Stimulated activated CD8-positive, alpha-beta memory T cell treated with anti-CD3 and anti-CD28 coated beads, Interleukin-7, amount 100 ng/mL, for 48 hours (primary cell): ENCODE measurements at regions not wholly inside any gene's neighbourhood (a gene's known extent, or its start where the extent isn't known, plus 50 kb on each side); places are given as distances from the start of the nearest gene placed in this dataset.

Experiments used
- DNase-seq, 2 donors: peaks; one replicate each; pipeline ENCODE4 v3.0.0-alpha.2; 2020; ENCODE audit warnings: low read depth in 1 of 2; ENCODE audit errors: extremely low read depth in 1 of 2

DNA sequence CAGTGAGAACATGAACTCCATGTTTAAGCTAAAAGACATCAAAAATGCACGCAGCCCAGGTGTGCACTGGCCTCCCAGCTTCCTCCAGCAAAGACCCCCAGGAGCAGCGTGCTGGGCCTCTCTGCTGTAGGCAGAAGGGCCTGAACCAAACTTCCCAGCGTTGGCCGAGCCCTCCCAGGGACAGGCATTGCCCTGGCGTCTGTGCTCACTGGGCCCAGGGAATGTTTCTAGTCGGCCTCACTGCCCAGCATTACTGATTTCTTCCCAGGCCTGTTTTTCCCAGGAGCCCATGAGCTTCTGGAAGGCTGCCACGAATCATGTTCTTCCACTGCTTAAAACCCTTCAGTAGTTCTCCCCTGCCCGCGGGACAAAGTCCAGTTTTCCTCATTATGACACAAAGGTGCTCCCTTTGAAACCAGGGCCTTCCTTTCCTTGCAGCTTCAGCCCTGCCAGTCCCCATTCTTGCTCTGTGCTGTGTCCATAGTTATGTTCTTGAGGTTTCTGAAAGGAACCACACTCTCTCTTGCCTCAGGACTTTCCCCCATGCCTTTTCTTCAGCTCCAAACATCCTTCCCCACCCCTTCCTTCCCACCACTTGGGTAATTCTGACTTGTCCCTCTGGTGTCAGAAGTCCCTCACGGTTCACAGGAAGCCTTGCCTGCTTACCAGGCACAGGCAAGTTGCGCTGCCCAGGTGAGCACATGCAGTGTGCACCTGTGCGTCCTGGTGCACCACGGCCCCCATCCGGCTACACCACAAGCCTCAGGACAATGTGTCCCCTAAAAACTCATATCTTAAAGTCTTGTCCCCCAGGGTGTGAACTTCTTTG is 93.4 kb upstream of the ENPP6 start:
- no peak for DNase-seq

DNA sequence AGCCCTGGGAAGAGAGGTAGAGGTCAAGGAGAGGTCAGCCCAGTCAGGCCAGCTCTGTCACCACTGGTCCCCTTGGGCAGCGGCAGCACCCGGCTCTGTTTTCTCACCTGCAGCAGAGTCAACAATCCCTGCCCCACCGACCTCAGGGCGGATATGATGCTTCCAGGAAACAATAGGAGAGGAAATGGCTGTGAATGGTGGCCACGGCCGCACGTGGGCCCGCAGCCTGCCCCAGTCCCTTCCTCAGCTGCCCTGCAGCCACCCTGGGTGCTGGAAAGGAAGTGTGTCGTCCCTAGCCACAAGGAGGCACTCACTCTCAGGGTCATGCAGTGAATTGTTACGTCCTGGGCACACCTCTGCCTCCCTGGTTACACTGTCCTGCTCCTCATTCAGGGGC is 92.5 kb upstream of the ENPP6 start:
- peak; percentile 37 to 46 for DNase-seq

DNA sequence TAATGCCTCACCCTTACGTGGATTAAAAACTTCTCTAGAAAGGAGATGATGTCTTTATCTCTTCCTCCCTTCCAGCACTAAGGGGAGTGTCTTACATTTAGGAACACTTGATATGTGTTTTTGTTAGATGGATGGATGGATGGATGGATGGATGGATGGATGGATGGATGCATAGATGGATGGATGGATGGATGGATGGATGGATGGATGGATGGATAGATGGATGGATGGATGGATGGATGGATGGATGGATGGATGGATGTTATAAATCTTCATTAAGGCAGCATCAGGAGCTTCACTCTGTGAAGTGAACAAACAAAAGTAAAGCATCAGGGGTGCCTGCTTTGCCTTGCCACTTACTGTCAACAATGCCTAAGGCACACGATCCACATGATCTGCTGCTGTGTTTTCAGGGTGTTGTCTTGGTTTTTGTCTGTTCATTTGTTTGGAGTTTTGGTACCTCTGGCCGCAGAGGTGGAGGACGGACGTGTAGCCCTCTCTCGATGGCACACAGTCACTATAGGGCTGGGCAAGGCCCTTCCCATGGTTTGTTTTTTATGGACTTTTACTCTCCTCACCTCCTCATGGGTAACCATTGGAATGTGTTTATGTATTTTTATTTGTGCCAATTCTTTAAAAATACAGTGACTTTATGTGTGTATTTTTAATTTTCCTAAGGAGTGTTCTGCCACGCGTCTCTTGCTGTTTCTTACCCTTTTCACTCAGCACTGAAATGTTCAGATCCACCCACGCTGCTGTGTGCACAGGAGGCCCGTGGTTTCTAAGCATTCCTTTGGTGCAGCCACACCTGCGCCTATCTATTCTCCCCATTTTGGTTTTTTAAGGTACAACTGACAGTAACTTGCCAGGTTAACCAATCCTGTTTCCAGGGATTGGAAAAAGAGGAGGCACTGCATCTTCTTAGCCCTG is 91.8 kb upstream of the ENPP6 start:
- DNase-seq: peak in 1 of 2 donors; percentile 47

DNA sequence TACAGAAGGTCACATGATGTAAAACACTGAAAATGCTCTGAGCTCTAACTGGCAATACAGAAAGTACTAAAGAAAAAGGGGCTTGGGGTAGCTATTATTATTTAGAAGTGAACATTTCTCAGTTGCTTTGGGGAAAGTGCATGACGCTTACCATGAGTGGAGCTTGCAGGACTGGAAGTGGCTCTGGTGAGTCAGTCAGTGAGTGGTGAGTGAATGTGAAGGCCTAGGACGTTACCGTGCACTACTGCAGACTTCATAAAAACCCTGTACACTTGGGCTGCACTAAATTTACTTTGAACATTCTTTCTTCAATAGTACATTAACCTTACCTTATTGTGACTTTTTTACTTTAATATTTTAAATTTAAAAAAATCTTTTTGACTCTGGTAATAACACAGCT is 89.3 kb upstream of the ENPP6 start:
- no peak for DNase-seq

DNA sequence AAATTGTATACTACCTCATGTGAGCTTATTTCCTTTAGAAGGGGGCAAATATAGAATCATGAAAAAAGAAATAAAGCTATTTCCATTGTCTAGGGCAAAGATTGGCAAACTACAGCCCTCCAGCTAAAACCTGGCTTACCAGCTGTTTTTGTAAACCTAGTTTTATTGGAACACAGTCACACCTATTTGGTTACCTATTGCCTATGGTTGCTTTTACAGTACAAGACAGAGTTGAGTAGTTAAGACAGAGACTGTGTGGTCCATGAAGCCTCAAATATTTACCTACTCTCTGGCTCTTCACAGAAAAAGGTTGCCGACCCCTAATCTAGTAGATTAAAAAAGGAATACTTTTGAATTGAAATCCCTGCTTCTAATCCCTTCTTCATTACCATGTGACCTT is 88.8 kb upstream of the ENPP6 start:
- DNase-seq: no peak

DNA sequence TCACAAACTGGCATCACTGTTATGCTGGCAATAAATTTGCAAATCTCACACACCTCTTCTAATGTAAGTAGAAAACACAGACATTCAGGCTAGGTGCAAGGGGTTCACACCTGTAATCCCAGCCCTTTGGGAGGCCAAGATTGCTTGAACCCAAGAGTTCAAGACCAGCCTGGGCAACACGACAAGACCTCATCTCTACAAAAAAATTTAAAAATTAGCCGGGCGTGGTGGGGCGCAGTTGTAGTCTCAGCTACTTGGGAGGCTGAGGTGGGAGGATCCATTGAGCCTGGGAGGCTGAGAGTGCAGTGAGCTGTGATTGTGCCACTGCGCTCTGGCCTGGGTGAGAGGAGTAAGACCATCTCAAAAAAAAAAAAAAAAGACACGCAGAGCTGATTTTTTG is 83.1 kb upstream of the ENPP6 start:
- no peak for DNase-seq

DNA sequence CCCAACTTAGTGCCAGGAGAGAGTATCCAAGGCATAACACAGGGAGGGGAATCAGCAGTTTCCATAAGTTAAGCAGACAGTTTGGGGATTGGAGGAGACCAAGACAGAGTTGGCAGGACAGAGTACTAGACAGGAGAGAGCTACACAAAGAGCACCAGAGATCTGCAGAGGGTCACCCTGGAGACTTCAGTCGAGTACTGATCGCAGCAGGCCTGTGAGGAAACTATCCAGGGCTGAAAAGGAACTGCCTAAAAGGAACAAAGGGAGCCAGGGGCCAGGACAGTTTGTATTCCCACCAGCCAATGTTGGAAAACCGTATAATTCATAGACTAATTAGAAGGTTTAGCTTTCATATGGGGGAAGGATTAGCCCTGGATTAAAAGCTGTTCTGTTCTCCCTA is 80.6 kb upstream of the ENPP6 start:
- no peak for DNase-seq

DNA sequence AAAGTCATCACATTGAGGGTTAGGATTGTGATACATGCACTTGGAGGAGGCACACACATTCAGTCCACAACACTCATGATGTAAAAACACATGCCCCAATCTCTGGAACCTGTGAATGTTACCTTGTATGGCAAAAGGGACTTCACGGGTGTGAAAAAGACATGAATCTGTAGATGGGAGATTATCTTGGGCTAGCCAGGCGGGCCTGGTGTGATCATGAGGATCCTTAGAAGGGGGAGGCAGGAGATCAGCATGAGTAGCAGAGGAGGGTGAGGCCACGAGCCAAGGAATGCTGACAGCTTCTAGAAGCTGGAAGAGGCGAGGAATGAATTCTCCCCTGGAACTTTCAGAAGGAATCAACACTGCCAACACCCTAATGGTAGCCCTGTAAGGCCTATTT is 77.5 kb upstream of the ENPP6 start:
- DNase-seq: no peak

DNA sequence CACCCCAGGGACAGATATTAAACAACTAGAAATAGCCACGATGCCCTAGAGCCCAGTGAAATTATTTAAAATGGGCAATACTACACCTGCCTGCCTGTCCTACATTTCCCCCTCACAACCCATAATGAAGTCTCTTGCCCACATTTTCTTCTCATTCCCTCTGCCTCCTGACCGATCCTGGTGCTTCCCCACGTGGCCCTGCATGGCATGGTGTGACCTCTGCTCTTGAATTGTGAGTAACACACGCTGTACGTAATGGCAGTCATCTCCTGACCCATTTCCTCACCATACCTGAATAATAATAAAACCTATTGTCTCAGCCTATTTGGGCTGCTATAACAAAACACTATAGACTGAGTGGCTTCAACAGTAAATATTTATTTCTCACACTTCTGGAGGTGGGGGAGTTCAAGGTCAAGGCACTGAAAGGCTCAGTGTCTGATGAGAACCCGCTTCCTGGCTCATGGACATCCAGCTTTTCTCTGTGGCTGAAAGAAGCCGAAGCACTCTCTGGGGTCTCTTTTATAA is 77.0 kb upstream of the ENPP6 start:
- DNase-seq: no peak

DNA sequence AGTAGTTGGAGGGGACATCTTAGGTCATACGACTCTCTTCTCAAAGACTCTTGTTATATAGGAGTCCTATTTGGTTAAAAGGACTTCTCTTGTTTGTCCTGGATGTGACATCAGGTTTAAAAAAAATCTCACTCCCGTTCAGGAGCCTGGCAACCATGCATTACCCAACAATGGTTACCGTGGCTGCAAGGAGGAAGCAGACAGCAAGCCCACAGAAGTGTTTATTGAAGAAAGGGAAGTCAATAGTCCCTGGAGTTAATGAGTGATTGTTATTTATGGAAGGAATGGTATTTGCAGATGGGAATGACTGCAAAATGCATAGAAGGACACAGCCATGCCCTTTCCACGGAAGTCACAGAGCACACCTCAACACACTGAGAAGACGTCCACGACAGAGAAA is 75.9 kb upstream of the ENPP6 start:
- no peak for DNase-seq

DNA sequence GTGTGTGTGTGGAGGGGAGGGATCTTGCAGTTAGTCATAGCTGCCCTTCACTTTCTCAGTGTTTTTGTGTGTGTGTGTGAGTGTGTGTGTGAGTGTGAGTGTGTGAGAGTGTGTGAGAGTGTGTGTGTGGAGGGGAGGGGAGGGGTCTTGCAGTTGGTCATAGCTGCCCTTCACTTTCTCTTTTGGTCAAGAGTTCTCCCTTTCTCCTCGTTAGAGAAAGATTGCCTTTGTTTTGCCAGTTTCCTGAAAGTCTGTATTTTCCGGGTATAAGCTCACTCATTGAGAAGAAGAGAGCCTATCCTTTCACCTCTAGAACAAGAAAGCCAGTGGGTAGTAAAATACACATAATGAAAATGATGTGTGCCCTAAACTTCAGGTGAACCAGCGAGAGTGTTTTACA is 75.2 kb upstream of the ENPP6 start:
- no peak for DNase-seq

DNA sequence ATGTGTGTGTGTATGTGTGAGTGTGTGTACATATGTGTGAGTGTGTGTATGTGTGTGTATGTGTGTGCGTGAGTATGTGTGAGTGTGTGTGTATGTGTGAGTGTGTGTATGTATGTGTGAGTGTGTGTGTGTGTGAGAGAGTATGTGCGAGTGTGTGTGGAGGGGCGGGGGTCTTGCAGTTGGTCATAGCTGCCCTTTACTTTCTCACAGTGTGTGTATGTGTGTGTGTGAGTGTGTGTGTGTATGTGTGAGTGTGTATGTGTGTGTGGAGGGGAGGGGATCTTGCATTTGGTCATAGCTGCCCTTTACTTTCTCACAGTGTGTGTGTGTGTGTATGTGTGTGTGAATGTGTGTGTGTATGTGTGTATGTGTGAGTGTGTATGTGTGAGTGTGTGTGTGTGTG is 74.8 kb upstream of the ENPP6 start:
- DNase-seq: no peak

DNA sequence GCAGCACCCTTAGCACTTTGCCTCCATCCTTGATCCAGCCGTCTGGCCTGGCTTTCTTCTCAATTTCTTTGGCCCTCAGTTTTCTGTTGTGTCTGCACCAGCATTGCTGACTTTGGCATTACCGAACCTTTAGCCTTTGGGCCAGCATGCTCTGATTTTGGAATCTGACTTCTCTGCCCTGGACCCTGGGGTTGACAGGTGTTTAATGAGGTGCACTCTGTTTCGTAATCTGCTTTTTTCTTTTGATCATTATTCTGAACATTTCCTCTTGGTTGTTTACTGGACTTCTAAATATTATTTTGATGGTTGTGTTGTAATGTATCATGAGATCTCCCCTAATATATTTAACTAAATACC is 71.5 kb upstream of the ENPP6 start:
- DNase-seq: no peak

DNA sequence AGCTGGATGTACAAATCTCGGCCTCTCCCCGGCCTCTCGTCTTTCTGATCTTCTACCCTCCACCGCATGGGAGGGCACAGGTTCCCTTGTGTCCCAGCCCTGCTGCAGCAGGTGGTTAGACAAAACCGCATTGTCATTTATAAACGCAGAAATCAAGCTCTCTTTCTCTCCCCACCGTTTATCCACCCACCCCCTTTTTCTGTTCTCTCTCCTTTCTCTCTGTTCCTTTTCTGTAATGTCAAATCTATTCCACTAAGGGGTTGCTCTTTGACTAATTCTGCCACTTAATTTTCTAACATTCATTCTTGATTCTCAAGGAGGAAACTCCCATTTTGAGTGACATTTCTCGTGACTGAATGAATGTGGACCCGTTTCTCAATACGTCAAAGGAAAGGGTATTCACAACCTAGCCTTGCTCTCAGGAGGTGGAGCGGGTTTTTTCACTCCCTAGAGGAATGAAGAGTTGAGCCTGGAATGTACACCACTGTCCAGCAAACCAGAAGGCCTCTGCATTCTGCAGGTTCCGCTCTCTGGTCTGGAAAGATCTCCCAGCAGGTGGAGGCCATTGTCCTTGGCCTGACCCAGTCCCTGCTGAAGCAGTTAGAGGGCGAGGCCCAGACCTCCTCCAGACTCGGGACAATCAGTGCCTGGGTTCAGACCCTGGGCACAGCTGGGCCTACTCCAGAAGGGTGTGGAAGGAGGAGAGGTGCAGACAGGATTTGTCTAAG is 70.9 kb upstream of the ENPP6 start:
- peak in 1 of 2 donors; percentile 57 for DNase-seq

DNA sequence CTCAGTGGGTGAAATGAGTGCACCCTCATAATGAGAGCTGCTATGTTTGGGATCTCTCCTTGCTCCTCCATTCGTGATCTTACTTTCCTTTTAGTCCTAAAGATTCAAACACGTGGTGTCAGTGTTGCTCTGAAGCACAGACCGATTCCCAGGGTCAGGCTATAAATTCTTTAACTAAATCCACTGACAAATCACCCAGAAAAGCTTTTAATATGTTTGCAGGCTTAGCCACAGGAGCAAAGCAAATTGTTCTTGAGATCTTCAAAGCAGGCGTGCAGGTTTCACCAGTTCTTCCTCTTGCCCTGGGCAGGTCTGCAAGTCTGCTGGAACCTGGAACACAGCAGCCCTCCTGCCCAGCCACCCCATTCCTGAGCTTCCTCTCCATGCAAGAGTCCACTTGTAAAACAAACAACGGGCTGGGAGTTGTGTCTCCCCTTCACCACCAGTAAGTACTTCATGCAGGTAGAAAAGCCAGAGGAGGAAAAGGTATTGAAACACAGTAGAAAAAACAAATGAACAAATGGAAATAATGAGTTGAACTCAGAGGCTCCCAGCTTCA is 70.1 kb upstream of the ENPP6 start:
- no peak for DNase-seq

DNA sequence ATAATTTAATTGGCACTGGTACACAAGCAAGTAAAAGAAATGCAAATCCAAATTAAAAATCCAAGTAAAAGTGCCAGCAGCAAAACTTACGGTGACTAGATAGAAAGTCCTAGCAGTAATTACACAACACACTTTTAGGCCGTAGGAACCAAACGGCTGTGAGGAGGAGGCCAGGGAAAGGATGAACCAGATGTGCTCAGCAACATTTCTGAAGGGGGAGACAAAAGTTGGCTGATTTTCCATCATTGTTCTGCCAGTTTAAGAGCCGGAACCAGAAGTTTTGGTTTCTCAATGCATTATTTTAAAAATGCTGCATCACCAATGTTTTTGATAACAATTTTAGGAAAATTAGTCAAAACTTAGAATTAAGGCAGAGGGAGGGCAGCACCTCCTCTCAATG is 68.7 kb upstream of the ENPP6 start:
- DNase-seq: no peak

DNA sequence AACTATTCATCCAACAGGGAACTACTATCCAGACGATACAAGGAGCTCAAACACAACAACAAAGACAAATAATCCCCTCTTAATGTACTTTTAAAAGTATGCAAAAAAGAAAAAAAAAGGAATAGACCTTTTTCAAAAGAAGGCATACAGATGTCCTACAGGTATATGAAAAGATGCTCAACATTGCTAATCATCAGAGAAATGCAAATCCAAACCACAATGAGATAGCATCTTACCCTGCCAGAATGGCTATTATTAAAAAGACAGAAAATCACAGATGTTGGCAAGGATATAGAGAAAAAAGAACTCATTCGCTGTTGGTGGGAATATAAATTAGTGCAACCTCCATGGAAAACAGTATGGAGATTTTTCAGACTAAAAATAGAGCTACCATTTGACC is 67.1 kb upstream of the ENPP6 start:
- no peak for DNase-seq

DNA sequence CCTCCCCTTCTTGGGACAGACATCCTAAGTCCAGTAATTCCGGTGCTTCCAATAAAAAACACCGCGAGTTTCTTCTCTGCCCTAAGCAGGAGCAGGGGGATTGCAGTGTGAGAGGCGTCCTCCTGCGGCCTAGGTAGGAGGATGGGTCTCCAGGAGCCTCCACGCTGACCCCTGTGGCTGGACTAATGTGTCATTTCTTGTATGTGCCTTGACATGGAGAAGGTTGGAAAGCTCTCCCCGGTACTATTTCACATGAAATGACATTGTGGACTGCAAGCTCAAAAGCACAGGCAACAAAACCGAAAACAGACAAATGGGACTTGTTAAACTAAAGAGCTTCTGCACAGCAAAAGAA is 66.6 kb upstream of the ENPP6 start:
- no peak for DNase-seq

DNA sequence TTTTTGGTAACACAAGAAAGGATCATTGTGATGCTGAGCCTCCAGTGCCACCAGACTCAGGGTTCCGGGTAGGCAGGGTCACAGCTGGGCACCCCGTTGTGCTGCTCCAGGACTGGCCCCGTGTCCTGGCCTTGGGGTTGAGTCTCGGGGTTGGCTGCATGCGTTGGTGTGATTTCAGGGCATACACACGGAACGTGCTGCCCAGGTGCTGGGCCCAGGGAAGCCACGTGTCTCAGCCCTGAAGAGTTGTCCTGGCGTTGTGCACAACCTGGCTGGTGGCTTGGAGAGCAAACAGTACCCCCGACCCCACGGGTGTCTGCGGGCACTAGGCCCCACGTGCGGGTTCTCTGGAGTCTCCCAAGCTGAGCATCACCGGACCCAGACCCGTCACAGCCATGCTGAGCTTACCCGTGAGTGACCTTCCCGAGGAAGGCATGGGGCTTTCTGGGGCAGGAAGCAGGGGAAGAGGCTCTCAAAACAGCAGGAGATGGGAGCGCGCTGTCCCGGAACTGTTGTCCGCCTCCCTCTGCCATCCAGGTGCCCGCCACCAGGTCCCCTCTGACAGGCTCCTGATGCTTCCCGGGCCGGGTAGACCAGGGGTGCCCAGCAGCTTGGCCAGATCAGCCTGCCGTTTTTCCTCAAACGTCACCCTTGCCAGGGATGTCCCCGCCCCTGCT is 66.1 kb upstream of the ENPP6 start:
- DNase-seq: no peak

DNA sequence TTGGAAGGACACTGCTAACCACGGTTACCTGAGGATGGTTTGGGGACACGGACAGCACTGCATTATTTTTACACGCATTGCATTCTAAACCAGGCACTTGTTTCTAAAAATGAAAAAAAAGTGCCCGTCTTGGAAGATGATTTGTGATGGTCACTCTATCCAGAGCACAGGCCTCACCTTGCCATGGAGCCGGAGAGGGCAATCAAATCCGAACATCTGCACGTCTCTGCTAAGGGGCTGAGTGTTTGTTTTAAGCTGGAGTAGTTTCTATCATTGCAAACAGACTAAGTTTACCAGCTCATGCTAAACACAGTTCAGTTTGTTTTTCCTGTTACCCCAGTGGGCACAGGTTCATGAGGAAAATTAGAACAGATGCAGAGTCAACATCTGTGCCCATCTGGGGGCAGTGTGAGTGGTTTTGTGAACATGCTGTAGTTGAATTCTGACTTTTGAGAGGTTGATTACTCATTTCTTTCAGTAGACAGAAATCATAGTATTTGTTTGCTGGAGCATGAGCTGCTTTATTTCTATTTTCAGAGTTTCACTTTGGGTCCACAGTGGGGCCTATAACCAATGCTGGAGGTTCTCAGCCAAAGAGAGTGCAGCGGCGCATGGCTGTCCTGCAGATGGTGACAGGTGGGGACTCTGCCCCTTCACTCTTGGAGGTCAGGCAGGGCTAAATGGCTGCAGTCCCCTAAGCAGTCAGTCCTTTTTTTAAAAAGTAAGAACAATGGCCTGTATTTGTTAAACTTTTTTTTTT is 65.4 kb upstream of the ENPP6 start:
- DNase-seq: peak in 1 of 2 donors; percentile 31
